HCT116 (cell line): ENCODE measurements at regions not wholly inside any gene's neighbourhood (a gene's known extent, or its start where the extent isn't known, plus 50 kb on each side); places are given as distances from the start of the nearest gene placed in this dataset.

Experiments used
- ATAC-seq: fragments of 200-7000 bp; cut with Tn5 transposase; 2 replicates; pipeline ENCODE4 v1.9.1; 2020; ENCODE audit warnings: mild to moderate bottlenecking, moderate library complexity
- BruUV-seq: library from RNA; stranded (reverse); fragments of 400-500 nt; replicated peaks from 2 replicates; lab custom pipeline; 2021; lab: Mats Ljungman, UMichigan
- CTCF ChIA-PET: fragments of 300-600 bp; sonication (Branson Sonifier 250); formaldehyde crosslinking; loops from one replicate; lab custom pipeline; 2021; ENCODE audit warnings: antibody characterized with exemption; lab: Charles Lee
- POLR2A ChIA-PET: fragments of 300-600, 350-600 bp; sonication (Branson Sonifier 250); formaldehyde crosslinking; loops from one replicate; lab custom pipeline; 2021; ENCODE audit warnings: antibody characterized with exemption; lab: Charles Lee
- RAD21 ChIA-PET, 2 experiments: fragments of 300-600 bp; sonication (Branson Sonifier 250); formaldehyde crosslinking; loops; one replicate each; lab custom pipeline; 2023; ENCODE audit warnings: low total read pairs in 2 of 2; ENCODE audit not compliant: uncharacterized antibody in 2 of 2, unreplicated experiment in 2 of 2, low non-redundant PET in 1 of 2; lab: Charles Lee
- DNase-seq: peaks from one replicate; pipeline ENCODE4 v3.0.0-alpha.2; 2010; ENCODE audit warnings: low read depth, low spot score
- H2AFZ ChIP-seq: fragments of 200-600 bp; shearing (Covaris generic), sonication (generic); 2 replicates; pipeline ENCODE4 v1.6.1; 2017; ENCODE audit warnings: low read depth, mixed run types, mixed read lengths, antibody characterized with exemption, low read length; ENCODE audit not compliant: poor library complexity, severe bottlenecking
- H3K27ac ChIP-seq: 2 replicates; pipeline ENCODE4 v1.5.1; 2012; ENCODE audit warnings: low read depth, low read length
- H3K27me3 ChIP-seq: fragments of 200-600 bp; sonication (generic); 2 replicates; pipeline ENCODE4 v1.6.1; 2016; ENCODE audit warnings: mixed run types, low read length, mixed read lengths; ENCODE audit not compliant: insufficient read depth
- H3K36me3 ChIP-seq, 2 experiments: fragments of 200-500 bp in 1 of 2; fragments of 200-600 bp in 1 of 2; sonication (Bioruptor generic) in 1 of 2; sonication (generic) in 1 of 2; 2 replicates each; pipeline versions ENCODE4 v1.5.1 to v1.6.1; 2014 to 2016; ENCODE audit warnings: low read length in 2 of 2, inconsistent platforms in 1 of 2, mixed read lengths in 1 of 2, mixed run types in 1 of 2; ENCODE audit not compliant: insufficient read depth in 2 of 2, control insufficient read depth in 1 of 2
- H3K4me1 ChIP-seq, 2 experiments: fragments of 200-600 bp in 1 of 2; sonication (generic) in 1 of 2; 2 replicates each; pipeline versions ENCODE4 v1.5.1 to v1.6.1; 2012 to 2017; ENCODE audit warnings: low read length in 2 of 2, inconsistent platforms in 1 of 2, mild to moderate bottlenecking in 1 of 2, mixed read lengths in 1 of 2, mixed run types in 1 of 2, moderate library complexity in 1 of 2; ENCODE audit not compliant: insufficient read depth in 2 of 2, control insufficient read depth in 1 of 2
- H3K4me2 ChIP-seq: fragments of 200-600 bp; sonication (generic); 2 replicates; pipeline ENCODE4 v1.6.1; 2017; ENCODE audit warnings: mixed run types, low read length, mixed read lengths
- H3K4me3 ChIP-seq, 2 experiments: fragments of 200-600 bp in 1 of 2; sonication (generic) in 1 of 2; replicated peaks in 1 of 2; 2 replicates each; pipeline ENCODE4 v1.5.1; 2011 to 2016; ENCODE audit warnings: low read length in 2 of 2, control low read depth in 1 of 2, low read depth in 1 of 2, mild to moderate bottlenecking in 1 of 2, mixed read lengths in 1 of 2, mixed run types in 1 of 2
- H3K79me2 ChIP-seq: fragments of 200-600 bp; sonication (generic); 2 replicates; pipeline ENCODE4 v1.6.1; 2017; ENCODE audit warnings: mild to moderate bottlenecking, mixed run types, low read length, moderate library complexity, mixed read lengths; ENCODE audit not compliant: insufficient read depth
- H3K9ac ChIP-seq: fragments of 200-600 bp; sonication (generic); 2 replicates; pipeline ENCODE4 v1.6.1; 2016; ENCODE audit warnings: low read length, mixed read lengths
- H3K9me2 ChIP-seq: fragments of 200-600 bp; sonication (generic), shearing (Covaris generic); 2 replicates; pipeline ENCODE4 v1.6.1; 2017; ENCODE audit warnings: mixed run types, mild to moderate bottlenecking, moderate library complexity; ENCODE audit not compliant: insufficient read depth
- H3K9me3 ChIP-seq, 2 experiments: fragments of 200-500 bp in 1 of 2; fragments of 200-600 bp in 1 of 2; sonication (Bioruptor generic) in 1 of 2; sonication (generic) in 1 of 2; 2 replicates each; pipeline ENCODE4 v1.6.1; 2014 to 2017; ENCODE audit warnings: low read length in 2 of 2, mixed read lengths in 2 of 2, inconsistent platforms in 1 of 2, low read depth in 1 of 2, mild to moderate bottlenecking in 1 of 2, mixed run types in 1 of 2, moderate library complexity in 1 of 2; ENCODE audit not compliant: control insufficient read depth in 1 of 2, insufficient read depth in 1 of 2
- H4K20me1 ChIP-seq: fragments of 200-600 bp; sonication (generic), shearing (Covaris generic); 2 replicates; pipeline ENCODE4 v1.6.1; 2017; ENCODE audit warnings: mixed run types, mild to moderate bottlenecking, moderate library complexity; ENCODE audit not compliant: insufficient read depth
- ATF3 ChIP-seq: IDR thresholded peaks from 2 replicates; pipeline ENCODE4 v1.6.1; 2012
- CEBPB ChIP-seq: IDR thresholded peaks from 2 replicates; pipeline ENCODE4 v1.6.1; 2012; ENCODE audit warnings: low read depth
- CTCF ChIP-seq, 3 experiments: fragments of 200-600 bp in 1 of 3; sonication (generic) in 1 of 3; IDR thresholded peaks in 2 of 3; conservative IDR thresholded peaks in 1 of 3; 2 replicates each; pipeline ENCODE4 v1.5.1; 2012 to 2017; ENCODE audit warnings: low read depth in 2 of 3, low read length in 2 of 3, antibody characterized with exemption in 1 of 3, borderline replicate concordance in 1 of 3, control low read depth in 1 of 3, mild to moderate bottlenecking in 1 of 3, mixed read lengths in 1 of 3, mixed run types in 1 of 3, moderate library complexity in 1 of 3; ENCODE audit not compliant: insufficient read depth in 1 of 3
- EGR1 ChIP-seq: IDR thresholded peaks from 2 replicates; pipeline ENCODE4 v1.6.1; 2012; ENCODE audit warnings: low read depth
- ELF1 ChIP-seq: IDR thresholded peaks from 2 replicates; pipeline ENCODE4 v1.6.1; 2012; ENCODE audit warnings: low read depth, borderline replicate concordance
- JUND ChIP-seq: IDR thresholded peaks from 2 replicates; pipeline ENCODE4 v1.6.1; 2012
- MAX ChIP-seq: IDR thresholded peaks from 2 replicates; pipeline ENCODE4 v1.6.1; 2012
- POLR2AphosphoS5 ChIP-seq: IDR thresholded peaks from 2 replicates; pipeline ENCODE4 v1.6.1; 2011; ENCODE audit warnings: mild to moderate bottlenecking, low read depth, low read length, moderate library complexity
- REST ChIP-seq: IDR thresholded peaks from 2 replicates; pipeline ENCODE4 v1.6.1; 2012; ENCODE audit warnings: low read depth
- SP1 ChIP-seq: IDR thresholded peaks from 2 replicates; pipeline ENCODE4 v1.6.1; 2012; ENCODE audit warnings: low read depth
- TCF7L2 ChIP-seq: IDR thresholded peaks from 2 replicates; pipeline ENCODE4 v1.7.0; 2011; ENCODE audit warnings: borderline replicate concordance, inconsistent platforms; ENCODE audit not compliant: insufficient read depth, insufficient read length; ENCODE audit errors: extremely low read depth
- ZBTB33 ChIP-seq: IDR thresholded peaks from 2 replicates; pipeline ENCODE4 v1.6.1; 2011; ENCODE audit warnings: mild to moderate bottlenecking, low read length, moderate library complexity; ENCODE audit not compliant: insufficient replicate concordance; ENCODE audit errors: extremely low read depth
- ZFX ChIP-seq: fragments of 450-650 bp; IDR thresholded peaks from 2 replicates; pipeline ENCODE4 v1.6.1; 2017
- ZNF274 ChIP-seq: fragments of 200-500 bp; sonication (Bioruptor generic); IDR thresholded peaks from 2 replicates; pipeline ENCODE4 v1.6.1; 2014; ENCODE audit warnings: mild to moderate bottlenecking, low read depth, low read length, inconsistent platforms
- intact Hi-C: fragments of 100-400 bp; cut with micrococcal nuclease; formaldehyde crosslinking; loops from 2 replicates; pipeline ENCODE4 v1.10.0; 2022

GRCh38 chr3:148240351-148240750 lies 457.4 kb upstream of the AGTR1 start:
- ATAC-seq: no peak
- H3K4me3 ChIP-seq: no peak overlapping the region
- H3K4me1 ChIP-seq: no peaks in the 10 kb centered on the region
- CTCF ChIA-PET: no interaction called here
- H3K27me3 ChIP-seq: no peaks in the 10 kb centered on the region
- H3K9me3 ChIP-seq: no peaks in the 10 kb centered on the region
- H3K79me2 ChIP-seq: no peaks in the 10 kb centered on the region
- TF ChIP-seq POLR2AphosphoS5 (no peak), MAX (no peak), ELF1 (no peak), CTCF (IDR thresholded peaks at IDR 0.05 in 2 of 3, conservative IDR thresholded peaks at IDR 0.05 in 1 of 3; ENCODE audit: borderline replicate concordance in 1 of 3, insufficient read depth in 1 of 3, low read depth in 2 of 3, low read length in 2 of 3) (no peak), EGR1 (no peak), TCF7L2 (no peak), JUND (no peak), ZFX (no peak), REST (no peak), ZNF274 (no peak), SP1 (no peak), CEBPB (no peak), ATF3 (no peak), ZBTB33 (no peak)
- H3K9me2 ChIP-seq: no peaks in the 10 kb centered on the region
- no peak for DNase-seq
- BruUV-seq: no TSS peak
- H4K20me1 ChIP-seq: no peaks in the 10 kb centered on the region
- RAD21 ChIA-PET: no interaction called here
- H3K4me2 ChIP-seq: no peak overlapping the region
- no peak overlapping the region for H3K27ac ChIP-seq
- H2AFZ ChIP-seq: no peak overlapping the region
- H3K36me3 ChIP-seq: no peaks in the 10 kb centered on the region
- intact Hi-C loops: no loop called here
- POLR2A ChIA-PET: no interaction called here
- no peak overlapping the region for H3K9ac ChIP-seq
